Vagina (tissue), 2 donors: ENCODE measurements at regions not wholly inside any gene's neighbourhood (a gene's known extent, or its start where the extent isn't known, plus 50 kb on each side); places are given as distances from the start of the nearest gene placed in this dataset.

ENCODE experiments used
- POLR2A ChIP-seq, 2 donors: fragments of 450-650 bp; IDR thresholded peaks; one replicate each; pipeline ENCODE4 v1.6.1; 2017; ENCODE audit warnings: antibody characterized with exemption in 2 of 2, mild to moderate bottlenecking in 2 of 2, moderate library complexity in 2 of 2
- POLR2AphosphoS5 ChIP-seq, 2 donors: sonication (generic); formaldehyde crosslinking; IDR thresholded peaks; one replicate each; pipeline ENCODE4 v1.9.0; 2017; ENCODE audit warnings: antibody characterized with exemption in 2 of 2, mild to moderate bottlenecking in 2 of 2, low read depth in 1 of 2; ENCODE audit not compliant: insufficient read depth in 1 of 2
- TF ChIP-seq, protein P1 (sequence below), 3 experiments: fragments of 450-650 bp in 2 of 3; fragments of 200-600 bp in 1 of 3; sonication (generic) in 1 of 3; IDR thresholded peaks; one replicate each; pipeline ENCODE4 v1.5.1; 2017 to 2019; ENCODE audit warnings: antibody characterized with exemption in 3 of 3, mild to moderate bottlenecking in 2 of 3, moderate library complexity in 2 of 3

DNA sequence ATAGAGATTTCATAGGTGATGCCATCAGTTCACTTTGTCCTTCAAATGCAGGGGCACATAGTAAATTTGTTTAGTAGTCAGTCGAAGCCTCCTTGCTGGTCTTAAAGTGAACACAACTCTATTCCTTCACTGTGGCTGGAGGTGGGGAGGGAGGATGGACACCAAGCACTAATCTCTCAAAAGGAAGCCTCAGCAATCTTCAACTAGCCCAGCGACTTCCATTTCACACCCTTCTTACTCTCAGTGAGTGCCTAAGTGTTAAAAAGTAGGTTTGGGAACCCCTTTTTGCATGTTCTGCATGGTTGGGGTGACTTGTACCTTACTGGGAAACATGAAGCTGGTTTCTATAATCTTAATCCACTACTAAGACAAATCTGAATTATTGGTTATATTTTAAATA is 96.0 kb upstream of the GUCY1A1 start:
- TF ChIP-seq, protein P1, sequence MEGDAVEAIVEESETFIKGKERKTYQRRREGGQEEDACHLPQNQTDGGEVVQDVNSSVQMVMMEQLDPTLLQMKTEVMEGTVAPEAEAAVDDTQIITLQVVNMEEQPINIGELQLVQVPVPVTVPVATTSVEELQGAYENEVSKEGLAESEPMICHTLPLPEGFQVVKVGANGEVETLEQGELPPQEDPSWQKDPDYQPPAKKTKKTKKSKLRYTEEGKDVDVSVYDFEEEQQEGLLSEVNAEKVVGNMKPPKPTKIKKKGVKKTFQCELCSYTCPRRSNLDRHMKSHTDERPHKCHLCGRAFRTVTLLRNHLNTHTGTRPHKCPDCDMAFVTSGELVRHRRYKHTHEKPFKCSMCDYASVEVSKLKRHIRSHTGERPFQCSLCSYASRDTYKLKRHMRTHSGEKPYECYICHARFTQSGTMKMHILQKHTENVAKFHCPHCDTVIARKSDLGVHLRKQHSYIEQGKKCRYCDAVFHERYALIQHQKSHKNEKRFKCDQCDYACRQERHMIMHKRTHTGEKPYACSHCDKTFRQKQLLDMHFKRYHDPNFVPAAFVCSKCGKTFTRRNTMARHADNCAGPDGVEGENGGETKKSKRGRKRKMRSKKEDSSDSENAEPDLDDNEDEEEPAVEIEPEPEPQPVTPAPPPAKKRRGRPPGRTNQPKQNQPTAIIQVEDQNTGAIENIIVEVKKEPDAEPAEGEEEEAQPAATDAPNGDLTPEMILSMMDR (IDR thresholded peaks at IDR 0.05) = no peak
- no peak for TF ChIP-seq POLR2A (IDR thresholded peaks at IDR 0.05)
- TF ChIP-seq POLR2AphosphoS5 (IDR thresholded peaks at IDR 0.05; ENCODE audit: insufficient read depth in 1 of 2, low read depth in 1 of 2) = no peak
